ENCODE measurements at regions not wholly inside any gene's neighbourhood (a gene's known extent, or its start where the extent isn't known, plus 50 kb on each side); places are given as distances from the start of the nearest gene placed in this dataset.

GRCh38 chr7:4352069-4352468 is 330.0 kb upstream of the FOXK1 start:
- TF ChIP-seq CTCF (IDR thresholded peaks at IDR 0.05) (no peak), POLR2A (IDR thresholded peaks at IDR 0.05) (no peak)

Data from tibial nerve (tissue), 3 donors.